Panc1 (cell line): ENCODE measurements at regions not wholly inside any gene's neighbourhood (a gene's known extent, or its start where the extent isn't known, plus 50 kb on each side); places are given as distances from the start of the nearest gene placed in this dataset.
"Not testable (repeated sequence)": the region's sequence is repeated elsewhere in the genome, so short reads cannot be mapped to it uniquely, and the experiment has no call there.

Experiments
- ATAC-seq: fragments of 200-7000 bp; cut with Tn5 transposase; 2 replicates; pipeline ENCODE4 v1.9.1; 2020; ENCODE audit warnings: mild to moderate bottlenecking, moderate library complexity
- BruUV-seq: library from RNA; stranded (reverse); fragments of 400-500 nt; replicated peaks from 2 replicates; lab custom pipeline; 2021; lab: Mats Ljungman, UMichigan
- CTCF ChIA-PET: fragments of 300-600 bp; sonication (Branson Sonifier 250); formaldehyde crosslinking; loops from one replicate; lab custom pipeline; 2022; ENCODE audit warnings: antibody characterized with exemption; lab: Charles Lee
- POLR2A ChIA-PET: fragments of 300-600 bp; sonication (Branson Sonifier 250); formaldehyde crosslinking; loops from one replicate; lab custom pipeline; 2022; ENCODE audit warnings: antibody characterized with exemption; lab: Charles Lee
- DNase-seq: peaks from one replicate; pipeline ENCODE4 v3.0.0-alpha.2; 2010; ENCODE audit warnings: low read depth, low spot score
- H3K27ac ChIP-seq: 2 replicates; pipeline ENCODE4 v1.5.1; 2011; ENCODE audit warnings: mild to moderate bottlenecking, low read length, inconsistent platforms
- H3K27me3 ChIP-seq: fragments of 200-500 bp; sonication (Bioruptor generic); 2 replicates; pipeline ENCODE4 v1.6.0; 2014; ENCODE audit warnings: low read length, inconsistent platforms; ENCODE audit not compliant: control insufficient read depth, insufficient read depth
- H3K36me3 ChIP-seq: fragments of 200-500 bp; sonication (Bioruptor generic); 2 replicates; pipeline ENCODE4 v1.5.1; 2014; ENCODE audit warnings: inconsistent platforms, mild to moderate bottlenecking, low read length, moderate library complexity; ENCODE audit not compliant: control insufficient read depth, insufficient read depth
- H3K4me1 ChIP-seq: 2 replicates; pipeline ENCODE4 v1.5.1; 2011; ENCODE audit warnings: inconsistent platforms, mild to moderate bottlenecking, low read length, moderate library complexity; ENCODE audit not compliant: control insufficient read depth, insufficient read depth
- H3K4me3 ChIP-seq, 2 experiments: 2 replicates each; pipeline ENCODE4 v1.5.1; 2011 to 2012; ENCODE audit warnings: low read depth in 2 of 2, low read length in 2 of 2, mild to moderate bottlenecking in 2 of 2, inconsistent platforms in 1 of 2, moderate library complexity in 1 of 2
- H3K9me3 ChIP-seq: fragments of 200-500 bp; sonication (Bioruptor generic); 2 replicates; pipeline ENCODE4 v1.5.1; 2014; ENCODE audit warnings: low read depth, mild to moderate bottlenecking, inconsistent platforms, low read length, moderate library complexity; ENCODE audit not compliant: control insufficient read depth, insufficient read depth
- CTCF ChIP-seq: fragments of 450-650 bp; IDR thresholded peaks from 2 replicates; pipeline ENCODE4 v1.5.1; 2017; ENCODE audit warnings: mild to moderate bottlenecking
- POLR2AphosphoS5 ChIP-seq: IDR thresholded peaks from 2 replicates; pipeline ENCODE4 v1.6.1; 2012; ENCODE audit warnings: mild to moderate bottlenecking, low read depth, low read length, moderate library complexity
- REST ChIP-seq, 2 experiments: IDR thresholded peaks; 2 replicates each; pipeline ENCODE4 v1.6.1; 2011 to 2012; ENCODE audit warnings: low read depth in 2 of 2, control low read depth in 1 of 2, low read length in 1 of 2, mild to moderate bottlenecking in 1 of 2, moderate library complexity in 1 of 2; ENCODE audit not compliant: insufficient read depth in 1 of 2
- SIN3A ChIP-seq: IDR thresholded peaks from 2 replicates; pipeline ENCODE4 v1.6.1; 2012; ENCODE audit warnings: low read depth, mild to moderate bottlenecking, low read length, moderate library complexity, borderline replicate concordance; ENCODE audit not compliant: insufficient read depth
- TCF7L2 ChIP-seq: IDR thresholded peaks from 2 replicates; pipeline ENCODE4 v1.6.1; 2011; ENCODE audit warnings: mild to moderate bottlenecking, low read depth, low read length, inconsistent platforms
- in situ Hi-C: cut with HindIII; loops from 2 replicates; pipeline ENCODE4 v1.10.0; 2016; ENCODE audit warnings: low sequenced_read_pairs, low pct_unique_long_range_greater_than_20kb
- intact Hi-C: fragments of 100-400 bp; cut with micrococcal nuclease; formaldehyde crosslinking; loops from one replicate; pipeline ENCODE4 v1.10.0; 2022; ENCODE audit not compliant: unreplicated experiment

- Histone ChIP-seq H3K4me3 (no peak overlapping the region), H3K27me3 (no peaks in the 10 kb centered on the region), H3K36me3 (no peaks in the 10 kb centered on the region), H3K27ac (no peak overlapping the region), H3K9me3 (no peaks in the 10 kb centered on the region), H3K4me1 (no peaks in the 10 kb centered on the region)
- TF ChIP-seq POLR2AphosphoS5 (no peak), REST (IDR thresholded peaks at IDR 0.05; ENCODE audit: insufficient read depth in 1 of 2, low read depth in 2 of 2, low read length in 1 of 2) (no peak)
- POLR2A ChIA-PET: no interaction called here
- BruUV-seq: no TSS peak
- intact Hi-C loops (no loop called here), in situ Hi-C loops (no loop called here)
- CTCF ChIA-PET: no interaction called here
- ATAC-seq (no peak), DNase-seq (no peak)
Measured at GRCh38 chr12:88366101-88366500, 214.2 kb downstream of the KITLG start.

GRCh38 chr12:88367231-88367630 is 213.0 kb downstream of the KITLG start:
- CTCF ChIA-PET: no interaction called here
- intact Hi-C loops: no loop called here
- Histone ChIP-seq H3K4me3 (no peak overlapping the region), H3K27me3 (no peaks in the 10 kb centered on the region), H3K36me3 (no peaks in the 10 kb centered on the region), H3K27ac (no peak overlapping the region), H3K9me3 (no peaks in the 10 kb centered on the region), H3K4me1 (no peaks in the 10 kb centered on the region)
- BruUV-seq: no TSS peak
- TF ChIP-seq POLR2AphosphoS5: no peak
- TF ChIP-seq SIN3A: no peak
- TF ChIP-seq REST (IDR thresholded peaks at IDR 0.05; ENCODE audit: insufficient read depth in 1 of 2, low read depth in 2 of 2, low read length in 1 of 2): no peak
- TF ChIP-seq CTCF: no peak
- TF ChIP-seq TCF7L2: no peak
- no peak for ATAC-seq
- POLR2A ChIA-PET: no interaction called here
- no peak for DNase-seq
- in situ Hi-C loops: no loop called here

GRCh38 chr12:88368077-88368476 is 212.2 kb downstream of the KITLG start:
- H3K9me3 ChIP-seq, POLR2A ChIA-PET, intact Hi-C loops, CTCF ChIA-PET, H3K4me1 ChIP-seq, ATAC-seq, H3K36me3 ChIP-seq, H3K27ac ChIP-seq, in situ Hi-C loops, H3K27me3 ChIP-seq, H3K4me3 ChIP-seq, DNase-seq, BruUV-seq: not testable (repeated sequence)
